Inflammatory macrophage treated with lipopolysaccharide for 1 hour (primary cell): ENCODE measurements at regions not wholly inside any gene's neighbourhood (a gene's known extent, or its start where the extent isn't known, plus 50 kb on each side); places are given as distances from the start of the nearest gene placed in this dataset.
A peak's percentile ranks its signal among the peaks of the same experiment; 100 is the strongest.
"Not testable (repeated sequence)": the region's sequence is repeated elsewhere in the genome, so short reads cannot be mapped to it uniquely, and the experiment has no call there.

Experiments used
- DNase-seq, 2 donors: peaks; one replicate each; pipeline ENCODE4 v3.0.0-alpha.2; 2020 to 2022

DNA sequence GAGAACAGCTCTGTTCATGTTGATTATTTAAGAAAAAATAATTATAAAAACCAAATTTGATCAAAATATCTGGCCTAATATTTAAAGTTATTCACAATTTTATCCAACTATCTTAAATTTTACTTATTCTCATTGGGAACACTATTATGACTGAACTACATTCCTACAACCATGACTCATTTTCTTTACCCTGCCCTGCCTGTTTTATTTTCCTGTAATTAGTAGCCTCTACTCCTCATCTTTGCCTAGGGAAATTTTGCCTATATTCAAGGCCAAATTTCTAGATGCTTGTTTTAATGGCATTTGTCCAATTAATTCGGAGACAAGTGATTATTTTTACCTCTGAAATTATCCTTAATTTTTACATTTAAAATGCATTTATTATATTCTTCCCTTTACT is 289.7 kb upstream of the TMEM229A start:
- DNase-seq: no peak

DNA sequence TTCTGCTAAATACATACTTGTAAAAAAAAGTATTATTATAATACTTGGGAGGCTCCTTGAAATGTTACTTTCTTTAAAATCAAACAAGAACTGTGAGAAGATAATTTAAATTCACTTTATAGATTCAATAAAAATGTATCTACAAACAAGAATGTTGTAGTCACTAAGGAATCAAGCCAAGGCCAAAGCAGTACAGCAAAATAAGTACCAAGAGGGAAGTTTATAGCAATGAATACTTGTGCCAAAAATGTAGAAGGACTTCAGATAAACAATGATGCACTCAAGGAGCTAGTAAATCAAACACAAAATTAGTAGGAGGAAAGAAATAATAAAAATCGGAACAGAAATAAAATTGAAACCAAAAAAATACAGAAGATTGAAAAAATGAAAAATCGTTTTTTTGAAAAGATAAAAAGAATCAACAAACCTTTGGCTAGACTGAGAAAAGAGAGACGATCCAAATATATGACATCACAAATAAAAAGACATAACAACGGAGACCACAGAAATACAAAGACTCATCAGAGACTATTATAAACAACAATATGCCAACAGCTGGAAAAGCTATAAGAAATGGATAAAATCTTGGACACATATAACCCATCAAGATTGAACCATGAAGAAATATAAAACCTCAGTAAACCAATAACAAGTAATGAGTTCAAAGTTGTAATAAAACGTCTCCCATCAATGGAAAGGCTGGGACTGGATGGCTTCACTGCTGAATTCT is 286.0 kb upstream of the TMEM229A start:
- no peak for DNase-seq

- DNase-seq: no peak
These were observed 278.1 kb upstream of the TMEM229A start for GRCh38 chr7:124310934-124311390.

GRCh38 chr7:124308384-124308783 is 275.5 kb upstream of the TMEM229A start:
- no peak for DNase-seq

DNA sequence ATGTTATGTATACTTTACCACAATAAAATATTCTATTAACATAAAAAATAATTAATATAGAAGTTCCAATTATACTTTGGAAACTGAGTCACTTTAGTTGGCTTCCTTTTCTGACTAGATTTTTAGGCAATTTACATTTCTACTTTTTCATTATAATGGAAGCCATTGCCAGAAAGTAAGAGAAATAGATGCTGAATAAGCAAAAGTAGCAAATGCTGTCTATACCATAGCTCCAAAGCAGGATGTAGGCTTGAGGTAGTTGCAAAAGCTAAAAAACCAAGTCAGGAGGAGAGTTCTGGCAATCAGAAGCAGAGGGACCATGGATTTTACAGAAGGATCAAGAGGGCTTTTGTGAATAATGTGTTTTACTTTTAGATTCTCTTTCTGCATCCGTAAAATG is 262.4 kb upstream of the TMEM229A start:
- no peak for DNase-seq

GRCh38 chr7:124284937-124285336 is 252.1 kb upstream of the TMEM229A start:
- no peak for DNase-seq

- peak in 1 of 2 donors; percentile 20 for DNase-seq
These were observed 243.2 kb upstream of the TMEM229A start for GRCh38 chr7:124276005-124276622.

DNA sequence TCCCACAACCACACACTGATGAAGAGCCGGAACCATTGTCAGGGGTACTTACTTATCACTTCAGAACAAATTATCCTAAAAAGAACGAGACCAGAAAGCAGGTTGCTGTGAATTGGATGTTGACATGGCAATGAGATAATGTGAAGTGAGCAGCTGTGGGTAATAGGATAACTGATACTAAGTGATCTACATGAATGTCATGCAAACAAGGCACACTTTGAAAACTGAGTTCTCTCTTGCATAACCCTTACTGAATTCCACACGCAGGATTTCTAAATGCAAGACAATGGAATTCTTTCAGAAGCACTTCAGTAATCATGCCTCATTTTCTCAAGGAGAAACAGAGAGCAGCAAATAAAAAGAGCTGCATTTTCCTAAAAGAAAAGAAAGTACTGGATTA is 242.5 kb upstream of the TMEM229A start:
- DNase-seq: no peak

DNA sequence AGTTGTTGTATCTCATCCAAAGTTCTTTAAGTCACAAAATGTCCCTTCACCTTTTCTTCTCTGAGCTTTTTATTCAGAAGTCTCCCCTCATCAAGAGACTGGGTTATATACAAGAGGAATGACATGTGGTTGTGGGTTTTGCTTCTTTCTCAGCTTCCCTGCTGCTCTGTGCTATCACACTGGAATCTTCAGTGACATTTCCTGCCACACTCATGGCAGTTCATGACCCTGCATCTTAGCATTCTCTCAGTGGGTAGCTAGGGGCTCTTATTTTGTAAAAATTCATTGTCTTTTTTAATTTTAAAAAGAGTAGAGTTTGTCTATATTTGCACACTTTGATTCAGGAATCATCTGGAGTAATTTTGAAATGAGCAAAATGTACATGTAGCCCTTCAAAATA is 236.9 kb upstream of the TMEM229A start:
- DNase-seq: no peak

- no peak for DNase-seq
These were observed 234.3 kb upstream of the TMEM229A start for GRCh38 chr7:124267154-124267553.

DNA sequence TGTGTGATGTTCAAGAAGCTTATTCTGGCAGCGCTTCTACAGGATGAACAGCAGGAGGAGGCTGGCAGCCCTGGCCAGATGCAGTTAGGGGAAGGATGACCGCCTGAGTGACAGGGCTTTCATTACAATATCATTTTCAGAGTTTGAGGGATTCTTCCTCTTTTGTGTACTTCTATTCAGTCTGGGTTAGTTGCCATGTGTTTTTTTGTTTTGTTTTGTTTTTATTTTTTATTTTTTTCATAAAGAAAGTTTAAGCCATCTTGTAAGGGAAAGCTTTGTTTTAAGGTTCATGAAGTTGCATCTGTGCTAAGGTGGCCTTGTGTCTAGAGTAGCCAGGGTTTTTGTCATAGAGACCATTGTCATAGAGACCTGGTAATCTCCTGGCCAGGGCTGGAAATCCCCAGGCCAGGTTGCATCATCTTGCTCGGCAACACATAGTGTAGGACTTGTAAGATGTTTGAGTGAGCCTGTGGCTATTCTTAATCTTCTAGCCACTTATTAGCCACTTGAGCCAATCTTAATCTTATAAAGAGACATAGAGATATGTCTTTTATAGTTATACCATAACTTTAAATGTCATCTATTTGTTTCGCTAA is 230.5 kb upstream of the TMEM229A start:
- DNase-seq: no peak

- DNase-seq: no peak
These were observed 228.8 kb upstream of the TMEM229A start for GRCh38 chr7:124261710-124262109.

DNA sequence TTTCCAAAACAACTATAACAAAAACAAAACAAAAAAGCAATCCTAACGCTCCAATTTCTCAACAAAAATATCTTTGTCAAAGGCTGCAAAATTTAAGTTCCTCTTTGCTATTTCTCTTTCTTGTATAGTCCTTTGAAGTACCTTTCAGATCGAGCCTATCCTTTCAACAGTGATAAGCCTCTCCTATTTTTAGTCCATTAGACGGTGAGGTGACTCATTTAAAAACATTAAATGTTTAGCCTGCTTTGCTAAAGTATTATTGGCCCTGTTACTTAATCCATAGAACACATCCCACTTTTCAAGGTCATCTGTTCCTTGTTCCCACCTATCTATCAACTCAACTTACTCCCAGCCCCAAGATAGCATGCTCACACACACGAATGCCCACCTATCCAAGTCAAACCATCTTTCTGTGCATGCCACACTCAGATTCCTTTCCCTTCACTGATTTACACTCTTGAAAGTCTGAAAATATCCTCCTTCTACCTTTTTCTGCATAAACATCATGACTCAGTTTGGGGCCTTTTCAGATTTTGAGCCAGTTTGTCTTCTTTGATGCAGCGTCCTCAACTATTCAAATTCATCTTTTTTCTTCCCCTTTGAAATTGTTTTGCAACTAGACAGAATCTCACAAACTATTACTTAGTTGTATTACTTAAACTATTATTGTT is 224.9 kb upstream of the TMEM229A start:
- DNase-seq: no peak

DNA sequence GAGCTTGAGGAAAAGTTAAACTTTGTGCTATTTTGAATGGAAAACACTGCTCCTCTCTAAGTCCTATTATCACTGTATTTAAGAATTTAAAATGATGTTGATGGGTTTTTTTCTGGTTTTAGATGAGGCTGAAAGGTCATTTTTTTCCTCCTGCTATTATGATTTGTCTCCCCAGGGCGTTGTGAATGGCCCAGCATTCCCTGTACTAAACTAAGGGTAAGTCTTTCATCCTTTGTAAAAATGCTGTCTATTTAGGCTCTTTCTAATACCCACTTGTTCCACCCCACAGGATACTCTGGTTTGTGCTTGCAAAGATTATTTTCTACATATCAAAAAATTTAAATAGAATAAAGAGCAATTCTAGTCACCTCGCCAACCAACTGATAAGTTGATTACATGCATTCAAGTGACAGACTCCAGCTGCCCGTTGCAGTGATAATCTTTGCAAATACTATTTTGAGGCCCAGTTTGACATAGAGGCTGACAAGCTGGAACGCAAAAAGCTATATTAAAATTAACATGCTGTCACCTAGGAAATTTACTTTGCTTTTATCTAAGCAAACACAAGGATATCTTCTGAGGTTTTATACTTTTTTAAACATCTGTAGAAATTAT is 222.3 kb upstream of the TMEM229A start:
- no peak for DNase-seq

GRCh38 chr7:124254396-124254795 is 221.5 kb upstream of the TMEM229A start:
- no peak for DNase-seq

GRCh38 chr7:124251636-124252035 is 218.8 kb upstream of the TMEM229A start:
- DNase-seq: no peak

- DNase-seq: no peak
These were observed 217.6 kb upstream of the TMEM229A start for GRCh38 chr7:124250297-124251034.

GRCh38 chr7:124247691-124248090 is 214.8 kb upstream of the TMEM229A start:
- DNase-seq: no peak

GRCh38 chr7:124246262-124246863 is 213.5 kb upstream of the TMEM229A start:
- DNase-seq: no peak

- not testable (repeated sequence) for DNase-seq
These were observed 211.6 kb upstream of the TMEM229A start for GRCh38 chr7:124244469-124244868.

DNA sequence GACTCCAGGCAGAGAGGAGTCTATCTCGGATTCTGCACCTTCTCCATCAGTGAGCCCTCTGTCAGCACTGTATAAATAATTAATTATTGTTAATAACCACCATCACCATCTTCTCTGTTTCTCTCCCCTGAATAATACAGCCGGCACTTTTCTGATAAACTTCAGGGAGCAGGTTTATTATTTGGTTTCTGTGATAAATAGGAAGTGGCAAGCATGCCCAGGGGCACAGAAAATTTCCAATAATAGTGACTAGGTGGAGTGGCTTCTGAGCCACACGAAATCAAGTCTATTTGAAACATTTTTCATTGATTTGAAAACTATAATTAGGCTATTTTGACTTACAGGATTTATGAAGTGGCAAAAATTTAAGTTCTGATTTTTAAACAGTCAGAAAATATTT is 186.8 kb upstream of the TMEM229A start:
- no peak for DNase-seq

DNA sequence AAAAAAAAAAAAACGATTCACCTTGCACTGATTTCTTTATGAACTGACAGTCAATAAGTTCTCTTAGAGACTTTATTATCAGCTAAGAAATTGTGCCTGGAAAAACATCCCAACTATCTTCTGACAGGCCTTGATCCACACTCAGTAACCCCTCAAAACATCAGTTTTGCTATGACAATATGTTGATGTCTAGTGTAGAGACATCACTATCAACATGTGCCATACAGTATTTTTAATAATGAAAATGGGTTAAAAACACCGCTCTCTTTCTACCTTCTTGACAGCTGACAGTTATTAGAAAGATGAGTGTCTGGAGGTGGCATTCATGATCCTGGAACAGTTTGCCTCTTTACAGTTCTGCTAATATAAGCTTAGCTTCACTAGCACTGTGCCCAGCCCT is 175.8 kb upstream of the TMEM229A start:
- DNase-seq: no peak
